DMS 273 (cell line): ENCODE measurements at regions not wholly inside any gene's neighbourhood (a gene's known extent, or its start where the extent isn't known, plus 50 kb on each side); places are given as distances from the start of the nearest gene placed in this dataset.
A peak's percentile ranks its signal among the peaks of the same experiment; 100 is the strongest.

Experiments used
- DNase-seq: peaks from one replicate; lab custom pipeline; 2025; ENCODE audit not compliant: unreplicated experiment; lab: John Stamatoyannopoulos, UW

DNA sequence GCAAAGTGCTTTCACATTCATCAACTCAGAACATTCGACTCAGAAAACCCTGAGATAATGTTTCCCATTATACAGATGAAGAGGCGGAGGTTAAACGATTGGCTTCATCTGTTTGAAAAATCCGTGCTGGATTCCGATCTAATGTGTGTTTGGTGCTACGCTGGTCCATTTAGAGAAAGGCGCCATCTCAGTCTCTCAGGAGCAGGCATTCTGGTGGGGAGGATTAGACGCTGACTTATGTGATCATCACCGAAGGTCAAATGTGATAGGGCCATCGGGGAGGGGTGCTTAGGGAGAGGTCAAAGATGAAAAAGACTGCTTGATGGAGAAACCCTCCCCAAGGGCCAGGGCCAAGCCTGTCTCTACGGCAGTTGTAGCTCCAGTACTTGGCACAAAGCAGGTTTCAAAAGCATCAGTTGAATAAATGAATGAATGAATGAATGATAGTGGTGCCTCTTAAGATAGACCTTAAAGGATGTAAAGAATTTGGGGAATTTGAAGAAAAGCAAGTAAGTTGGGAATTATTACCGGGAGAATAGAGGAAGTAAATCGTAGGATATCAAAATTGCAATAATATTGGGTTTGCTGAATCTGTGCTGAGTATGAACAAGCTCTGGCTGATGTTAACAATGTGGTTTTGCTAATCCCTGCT lies 160.6 kb upstream of the SHB start:
- DNase-seq: no peak

DNA sequence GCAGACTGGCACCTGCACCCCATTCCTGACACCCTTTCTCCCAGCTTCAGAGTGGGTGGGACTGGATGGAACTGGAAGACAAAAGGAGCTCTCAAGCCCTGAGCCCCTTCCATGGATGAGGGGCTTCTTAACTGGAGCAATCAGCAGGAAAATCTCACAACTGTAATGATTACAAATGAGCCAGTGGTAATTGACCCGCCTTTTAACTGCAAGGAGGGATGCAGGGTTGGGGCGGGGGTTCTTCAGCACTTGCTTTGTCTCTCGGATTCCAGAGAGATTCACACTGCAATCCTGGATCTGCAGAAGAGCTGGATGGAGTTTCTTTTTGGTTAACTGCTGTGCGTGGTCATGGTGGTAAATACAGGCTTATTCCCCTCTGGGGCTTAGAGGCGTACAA lies 160.1 kb upstream of the SHB start:
- no peak for DNase-seq

DNA sequence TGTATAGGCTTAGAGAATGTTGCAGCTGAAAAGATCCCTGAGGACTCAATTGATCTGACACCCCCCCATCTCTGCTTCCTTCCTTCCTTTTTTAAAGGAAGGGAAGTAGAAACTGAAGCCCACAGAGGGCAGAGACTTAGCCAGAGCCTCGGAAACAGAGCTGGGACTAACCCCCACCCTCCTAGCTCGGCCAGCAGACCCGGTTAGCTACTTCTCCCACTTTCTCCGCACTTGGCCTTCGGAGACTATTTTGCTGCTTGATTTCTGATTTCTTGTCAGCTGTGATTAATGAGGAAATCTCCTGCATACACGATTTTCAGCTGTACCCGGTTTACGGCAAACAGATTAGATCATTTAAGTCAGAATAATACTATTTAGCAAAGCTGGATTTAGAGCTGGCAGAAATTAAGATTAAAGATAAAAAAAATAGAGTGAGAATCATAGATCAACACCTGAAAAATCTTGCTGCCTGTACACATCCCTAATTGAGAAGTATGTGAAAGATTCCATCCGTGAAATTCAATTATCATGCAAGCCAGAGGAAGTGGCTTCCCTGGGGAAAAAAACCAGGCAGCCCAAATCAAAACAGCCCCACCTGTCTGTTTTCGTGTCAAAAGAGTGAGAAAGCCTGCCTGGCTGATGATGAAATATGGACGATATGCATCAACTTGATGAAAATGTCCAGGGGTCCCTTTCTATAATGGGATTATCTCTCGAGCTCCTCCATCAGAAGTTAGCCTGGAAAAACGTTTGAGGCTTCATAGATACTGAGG lies 159.5 kb upstream of the SHB start:
- peak; percentile 24 for DNase-seq

DNA sequence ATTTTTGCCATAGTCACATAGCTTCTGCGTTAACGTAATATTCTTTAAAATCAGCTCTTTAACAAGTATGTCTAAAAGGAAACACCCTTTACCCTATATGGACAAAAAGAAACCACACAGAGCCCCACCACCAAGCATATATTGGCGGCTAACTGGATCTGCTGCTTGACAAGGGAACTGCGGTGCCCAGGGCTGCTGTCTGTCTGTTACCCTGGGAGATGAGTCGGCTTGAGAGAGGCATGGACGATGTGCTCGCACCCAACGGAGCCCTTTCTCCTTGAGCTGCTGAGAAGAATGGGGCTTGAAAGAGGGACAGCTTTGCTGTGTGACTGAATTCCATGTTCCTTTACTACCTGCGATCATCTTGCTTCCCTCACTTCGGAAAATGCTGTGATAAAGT lies 158.6 kb upstream of the SHB start:
- DNase-seq: peak; percentile 21

DNA sequence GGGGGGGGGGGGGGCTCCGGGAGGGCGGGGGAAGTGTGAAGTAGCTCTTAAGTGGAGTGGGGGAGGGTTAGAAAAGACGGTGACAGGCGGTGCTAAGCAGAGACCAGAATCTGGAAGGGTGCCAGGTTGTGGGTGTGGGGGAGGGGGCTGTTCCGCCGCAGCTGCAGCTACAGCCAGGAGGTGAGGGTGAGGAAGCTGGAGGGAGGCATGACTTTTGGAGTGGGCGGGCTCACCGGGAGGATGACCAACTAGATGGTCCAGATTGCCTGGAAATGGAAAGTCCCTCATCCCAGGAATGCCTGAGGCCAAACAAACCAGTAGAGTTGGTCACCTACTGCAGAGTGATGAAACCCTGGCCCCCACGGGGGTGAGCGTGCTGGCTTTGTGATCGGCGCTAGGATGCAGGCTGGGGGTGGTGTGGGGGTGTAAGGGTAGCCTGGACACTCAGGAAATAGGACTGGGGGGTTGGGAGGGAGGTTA lies 158.1 kb upstream of the SHB start:
- DNase-seq: peak; percentile 82

DNA sequence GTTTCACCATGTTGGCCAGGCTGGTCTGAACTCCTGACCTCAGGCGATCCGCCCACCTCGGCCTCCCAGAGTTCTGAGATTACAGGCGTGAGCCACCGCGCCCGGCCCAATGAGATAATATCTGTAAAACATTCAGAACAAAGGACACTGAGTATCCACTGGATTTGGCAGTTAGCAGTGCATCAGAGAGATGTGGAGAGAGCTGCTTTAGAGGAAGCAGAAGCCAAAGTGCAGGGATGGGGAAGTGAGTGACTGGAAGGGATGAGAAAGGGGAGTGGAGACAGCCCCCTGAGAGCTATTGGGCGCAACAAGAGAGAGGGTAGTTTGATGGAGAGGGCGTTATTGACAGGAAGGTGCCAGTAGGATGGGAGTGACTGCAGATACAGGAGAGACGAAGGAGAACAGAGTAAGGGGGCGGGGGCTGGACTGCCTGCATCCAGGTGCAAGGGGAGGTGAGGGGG lies 157.5 kb upstream of the SHB start:
- DNase-seq: peak; percentile 24

DNA sequence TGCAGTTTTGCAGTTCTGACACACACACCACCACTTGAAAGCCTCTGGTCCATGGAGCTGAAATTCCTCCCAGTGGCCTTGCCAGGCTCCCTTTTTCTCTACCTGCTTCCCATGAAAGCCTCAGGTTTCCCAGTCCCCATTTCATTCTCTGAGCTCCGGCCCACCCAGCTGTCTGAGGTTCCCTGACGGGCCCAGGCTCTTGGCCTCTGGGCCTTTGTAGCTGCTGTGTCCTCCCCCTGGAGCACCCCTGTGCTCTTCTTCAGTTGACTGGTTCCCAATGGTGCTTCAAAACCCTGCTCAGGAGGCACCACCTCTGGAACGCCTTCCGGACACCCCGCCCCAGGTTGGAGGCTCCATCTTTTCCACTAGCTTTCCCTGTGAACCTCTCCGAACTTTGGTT lies 155.9 kb upstream of the SHB start:
- DNase-seq: no peak

DNA sequence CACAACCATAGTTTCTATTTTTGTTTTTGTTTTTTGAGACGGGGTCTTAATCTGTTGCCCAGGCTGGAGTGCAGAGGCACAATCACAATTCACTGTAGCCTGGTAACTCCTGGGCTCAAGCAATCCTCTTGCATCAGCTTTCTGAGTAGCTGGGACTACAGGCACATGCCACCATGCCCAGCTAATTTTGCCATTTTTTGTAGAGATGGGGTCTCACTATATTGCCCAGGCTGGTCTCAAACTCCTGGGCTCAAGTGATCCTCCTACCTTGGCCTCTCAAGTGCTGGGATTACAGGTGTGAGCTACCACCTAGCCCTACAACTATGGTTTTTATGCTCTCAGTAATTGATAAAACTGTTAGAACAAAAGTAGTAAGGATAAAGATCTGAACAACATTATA lies 147.5 kb upstream of the SHB start:
- no peak for DNase-seq

DNA sequence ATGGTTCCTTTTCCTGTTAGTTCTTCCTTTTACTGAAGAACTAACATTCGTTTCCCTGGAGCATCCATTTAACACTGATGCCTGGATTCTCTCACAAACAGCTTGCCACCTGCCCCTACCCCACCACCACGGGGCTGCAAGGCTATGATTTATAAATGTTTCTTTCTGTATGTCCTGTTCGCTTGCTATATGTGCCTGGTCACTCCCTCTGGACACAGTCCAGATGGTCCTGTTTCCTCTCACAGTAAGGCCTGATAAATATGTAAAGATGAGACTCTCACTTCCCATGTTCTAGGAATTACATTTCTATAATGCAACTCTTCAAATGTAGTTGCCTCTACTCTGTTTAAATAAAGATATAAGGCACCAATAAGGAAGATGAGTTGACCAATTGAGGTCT lies 146.4 kb upstream of the SHB start:
- no peak for DNase-seq

DNA sequence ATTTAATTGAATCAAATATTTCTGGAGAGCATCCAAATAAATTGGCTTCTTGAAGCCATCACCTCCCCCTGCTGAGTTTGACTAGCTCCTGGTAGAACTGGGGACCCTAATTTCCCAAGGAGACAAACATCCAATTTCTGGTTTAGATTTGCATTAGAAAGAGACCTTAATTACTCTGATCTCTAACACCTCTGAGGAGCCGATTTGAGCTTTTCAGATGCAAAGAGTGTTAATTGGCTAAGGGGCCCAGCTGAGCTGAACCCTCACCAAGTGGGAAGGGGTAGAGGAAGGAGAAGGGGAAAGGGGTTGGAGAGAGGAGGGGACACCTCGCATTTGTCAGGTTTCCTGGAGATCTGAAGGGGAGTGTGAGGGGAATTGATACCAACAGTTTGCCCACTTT lies 145.4 kb upstream of the SHB start:
- DNase-seq: no peak

DNA sequence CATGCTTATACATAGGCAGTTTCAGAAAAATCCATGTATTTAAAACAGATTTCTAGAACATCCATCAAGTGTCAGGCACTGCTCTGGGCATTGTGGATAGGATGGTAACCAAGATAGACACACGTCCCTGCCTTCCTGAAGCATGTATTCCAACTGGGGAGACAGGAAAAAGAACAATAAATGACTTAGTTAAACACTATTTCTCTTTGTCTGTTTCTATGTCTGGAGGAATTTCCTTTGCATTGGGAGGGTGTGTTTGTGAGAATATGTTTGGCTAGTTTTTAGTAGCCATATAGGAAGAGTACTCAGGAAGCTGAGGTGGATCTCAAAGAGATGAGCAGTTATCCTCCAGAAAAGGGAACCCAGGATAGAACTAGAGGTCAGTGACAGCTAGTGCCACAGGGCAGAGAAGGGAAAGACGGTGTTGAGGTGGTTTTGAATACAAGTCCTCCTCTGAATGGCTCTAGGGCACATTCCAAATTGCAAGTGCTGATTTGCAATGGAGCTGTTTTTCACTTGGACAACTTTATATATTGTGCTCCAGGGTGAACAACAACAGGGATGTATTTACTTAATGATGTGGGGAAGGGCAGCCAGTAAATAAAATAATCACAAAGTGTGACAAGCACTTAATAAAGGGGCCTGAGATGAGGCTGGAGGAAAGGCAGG lies 144.7 kb upstream of the SHB start:
- DNase-seq: no peak

DNA sequence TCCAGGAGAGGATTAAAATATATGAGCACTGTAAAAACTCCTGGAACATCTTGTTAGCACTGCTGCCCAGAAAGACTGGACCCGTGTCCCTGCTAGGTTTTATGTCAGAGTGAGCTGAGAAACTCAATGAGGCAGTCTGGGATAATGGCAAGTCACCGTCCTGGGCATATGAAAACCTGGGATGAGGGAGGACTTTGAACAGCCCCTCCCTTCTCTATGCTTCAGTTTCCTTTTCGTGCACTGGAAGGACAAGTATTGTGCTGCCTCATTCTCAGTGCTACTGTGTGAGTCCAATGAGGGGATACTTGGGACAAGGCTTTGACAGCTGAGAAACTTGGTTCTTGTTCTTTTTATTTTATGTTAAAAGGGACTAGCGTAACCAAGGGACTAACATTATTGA lies 143.0 kb upstream of the SHB start:
- no peak for DNase-seq

DNA sequence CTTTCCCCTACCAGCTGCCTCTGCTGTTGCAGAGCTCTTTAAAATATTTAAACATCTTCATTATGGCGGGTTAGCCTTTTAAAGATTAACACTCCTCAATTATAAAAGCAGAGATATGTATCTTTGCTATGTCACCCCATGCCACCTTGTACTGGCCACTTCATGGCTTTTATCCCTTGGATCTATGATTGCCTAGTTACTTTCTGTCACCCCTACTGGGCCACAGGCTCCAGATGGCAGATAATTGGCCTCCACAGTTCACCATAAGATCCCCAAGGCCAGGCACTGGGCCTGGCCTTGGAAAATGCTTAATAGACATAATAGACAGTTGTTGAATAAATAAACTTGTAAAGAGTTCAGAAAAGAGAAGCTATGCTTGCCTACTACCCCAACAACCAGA lies 142.0 kb upstream of the SHB start:
- DNase-seq: peak; percentile 62

DNA sequence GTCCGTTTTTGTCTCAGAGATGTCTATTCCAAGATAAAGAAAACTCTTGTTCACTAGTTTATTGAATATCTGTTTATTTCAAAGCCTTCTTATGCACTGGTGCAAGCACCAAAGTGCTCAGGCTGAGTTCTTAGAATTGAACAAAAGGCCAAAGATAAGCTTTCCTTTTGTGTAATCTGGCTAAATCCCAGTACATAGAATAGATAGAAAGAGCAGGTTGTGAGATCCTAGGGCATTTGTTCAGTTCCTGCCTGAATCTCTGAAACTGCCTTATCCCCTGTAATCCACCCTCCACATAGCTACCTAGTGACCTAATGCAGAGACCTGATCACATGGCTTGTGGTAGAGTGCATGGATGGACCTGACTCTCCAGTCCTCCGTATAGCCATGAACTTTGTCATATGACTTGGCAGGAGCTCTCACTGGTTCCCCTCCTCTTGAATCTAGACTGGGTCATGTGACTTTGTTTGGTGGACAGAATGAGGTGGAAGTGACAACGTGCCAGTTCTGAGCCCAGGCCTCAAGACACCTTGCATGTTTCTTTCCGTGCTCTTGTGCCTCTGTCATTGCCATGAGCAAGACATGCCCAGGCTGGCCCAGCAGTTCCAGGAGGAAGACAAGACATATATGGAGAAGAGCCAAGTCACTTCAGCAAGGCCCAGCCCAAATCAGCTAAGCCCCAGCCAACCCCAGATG lies 139.3 kb upstream of the SHB start:
- DNase-seq: no peak

DNA sequence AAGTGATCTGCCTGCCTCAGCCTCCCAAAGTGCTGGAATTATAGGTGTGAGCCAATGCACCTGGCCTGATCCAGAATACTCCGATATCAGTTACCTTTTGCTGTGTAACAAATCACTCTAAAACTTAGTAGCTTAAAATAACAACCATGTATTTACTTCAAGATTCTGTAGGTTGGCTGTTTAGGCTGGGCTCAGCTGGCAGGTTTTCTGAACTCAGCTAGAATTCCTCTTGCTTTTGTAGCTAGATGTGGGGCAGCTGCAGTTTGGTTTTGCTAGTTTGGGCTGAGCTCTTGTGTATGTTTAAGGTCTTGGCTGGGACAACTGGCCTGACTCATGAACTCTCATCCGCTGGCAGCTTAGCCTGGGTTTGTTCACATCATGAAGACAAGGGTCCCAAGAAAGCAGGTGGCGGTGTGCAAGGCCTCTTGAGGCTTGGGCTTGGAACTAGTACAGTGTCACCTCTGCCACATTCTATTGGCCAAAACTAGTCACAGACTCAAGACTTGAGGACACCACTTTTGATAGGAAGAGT lies 138.3 kb upstream of the SHB start:
- no peak for DNase-seq

DNA sequence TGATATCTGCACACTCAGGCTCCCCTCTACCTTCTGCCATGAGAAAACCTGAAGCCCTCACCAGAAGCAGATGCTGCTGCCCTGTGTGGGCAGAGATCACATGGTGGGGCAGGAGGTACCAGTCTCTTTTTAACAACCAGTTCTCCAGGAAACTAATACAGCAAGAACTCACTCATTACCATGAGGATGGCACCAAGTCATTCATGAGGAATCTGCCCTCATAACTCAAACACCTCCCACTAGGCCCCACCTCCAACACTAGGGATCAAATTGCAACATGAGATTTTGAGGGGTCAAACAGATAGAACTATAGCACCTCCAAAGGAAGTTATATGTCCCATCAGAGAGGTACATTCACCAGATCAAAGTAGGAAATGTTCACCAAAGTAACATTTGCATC lies 136.3 kb upstream of the SHB start:
- DNase-seq: no peak

DNA sequence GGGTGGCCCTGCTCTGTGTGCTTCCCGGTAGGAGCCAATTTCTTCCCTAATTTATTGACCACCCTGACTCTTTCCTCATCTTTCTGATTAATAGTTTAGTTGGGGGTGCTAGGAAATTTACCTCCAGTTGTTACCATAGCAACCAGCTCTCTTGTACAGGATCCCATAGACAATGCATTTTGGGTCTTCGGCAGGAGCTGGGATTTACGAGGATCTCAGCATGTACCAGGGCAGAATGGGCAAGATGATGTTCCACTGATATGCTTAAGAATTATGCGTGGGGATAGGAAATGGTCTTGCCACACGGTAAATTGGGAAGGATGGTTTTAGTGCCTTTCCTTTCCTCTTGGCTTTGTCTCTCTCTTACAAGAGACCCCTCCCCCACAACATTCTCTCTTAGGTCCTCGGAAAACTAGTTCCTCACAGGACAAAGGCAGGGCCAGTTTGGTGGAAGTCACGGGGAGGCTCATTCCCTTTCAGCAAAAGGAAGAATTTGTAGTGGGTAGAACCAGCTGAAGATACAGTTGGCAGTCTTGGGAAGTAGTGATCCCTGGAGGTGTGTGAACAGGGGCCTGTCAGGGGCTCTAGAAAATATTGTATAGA lies 133.4 kb upstream of the SHB start:
- peak; percentile 21 for DNase-seq

DNA sequence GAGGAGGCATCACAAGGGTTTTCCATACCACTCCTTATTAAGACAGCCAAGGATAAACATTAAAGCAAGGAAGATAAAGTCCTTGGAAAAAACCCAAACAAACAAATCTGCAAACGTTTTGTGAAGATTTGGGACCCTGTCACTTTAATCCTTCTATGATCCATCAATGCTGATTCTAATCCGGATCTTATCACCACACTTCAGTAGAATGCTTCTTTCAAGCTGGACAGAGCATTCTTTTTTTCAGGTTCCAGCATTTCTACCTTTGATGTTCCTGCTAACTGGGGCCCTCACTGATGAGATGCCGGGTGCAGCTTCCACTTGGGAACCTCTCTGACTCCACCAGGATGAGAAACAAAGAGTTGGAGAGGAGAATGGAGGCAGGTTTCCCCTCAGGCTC lies 132.8 kb upstream of the SHB start:
- no peak for DNase-seq

DNA sequence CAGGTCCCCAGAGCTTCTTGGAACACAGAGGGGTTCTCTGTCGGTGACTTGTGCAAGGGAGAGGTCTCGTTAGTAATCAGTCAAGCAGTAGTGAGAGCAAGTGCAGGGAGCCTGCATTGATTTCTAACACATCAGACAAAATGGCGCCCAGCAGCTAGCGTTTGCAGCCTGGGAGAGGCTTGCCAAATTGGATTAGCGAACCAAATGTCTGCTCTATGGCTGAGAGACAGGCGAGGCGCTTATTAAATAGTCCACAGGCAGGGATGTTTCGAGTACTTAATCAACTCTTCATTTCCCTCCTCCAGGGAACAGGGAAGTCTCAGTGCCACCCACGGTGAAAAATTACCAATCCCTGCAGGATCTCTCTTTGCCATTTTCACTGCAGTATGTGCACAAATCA lies 131.4 kb upstream of the SHB start:
- DNase-seq: no peak

DNA sequence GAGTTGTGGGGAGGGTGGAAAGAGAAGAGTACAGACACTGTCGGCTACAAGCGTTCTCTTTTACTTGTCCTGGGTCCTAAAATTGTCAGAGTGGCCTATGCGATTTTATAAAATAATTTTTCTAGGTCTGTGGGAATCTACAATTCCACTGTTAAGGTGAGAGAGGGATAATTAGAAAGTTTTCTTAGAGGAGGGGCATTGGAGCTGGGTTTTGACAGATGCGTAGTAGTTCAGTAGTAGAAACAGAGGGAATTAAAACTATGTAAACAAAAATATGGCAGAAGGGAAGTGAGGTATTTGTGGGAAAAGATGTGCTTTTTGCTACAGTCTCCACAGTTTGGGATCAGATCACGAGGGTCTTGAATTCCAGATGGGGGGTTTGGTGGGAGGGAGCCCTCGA lies 129.1 kb upstream of the SHB start:
- DNase-seq: no peak

DNA sequence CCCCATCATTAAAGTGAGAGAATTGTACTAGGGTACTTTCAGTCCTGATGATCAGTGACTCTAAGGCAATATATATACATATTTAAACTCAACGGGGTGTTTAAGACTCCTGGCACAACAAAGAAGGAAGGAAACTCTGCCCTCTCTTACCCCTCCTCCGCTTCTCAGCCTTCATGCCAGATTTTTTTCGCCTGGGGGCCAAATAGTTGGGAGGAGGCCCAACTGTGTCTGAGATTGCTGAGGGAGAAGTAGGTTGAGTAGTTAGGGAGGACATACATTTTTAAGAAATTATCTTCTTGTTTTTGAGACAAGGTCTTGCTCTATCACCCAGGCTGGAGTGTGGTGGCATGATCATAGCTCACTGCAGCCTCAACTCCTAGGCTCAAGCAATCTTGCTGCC lies 127.7 kb upstream of the SHB start:
- no peak for DNase-seq
